ENCODE measurements at regions not wholly inside any gene's neighbourhood (a gene's known extent, or its start where the extent isn't known, plus 50 kb on each side); places are given as distances from the start of the nearest gene placed in this dataset.

DNA sequence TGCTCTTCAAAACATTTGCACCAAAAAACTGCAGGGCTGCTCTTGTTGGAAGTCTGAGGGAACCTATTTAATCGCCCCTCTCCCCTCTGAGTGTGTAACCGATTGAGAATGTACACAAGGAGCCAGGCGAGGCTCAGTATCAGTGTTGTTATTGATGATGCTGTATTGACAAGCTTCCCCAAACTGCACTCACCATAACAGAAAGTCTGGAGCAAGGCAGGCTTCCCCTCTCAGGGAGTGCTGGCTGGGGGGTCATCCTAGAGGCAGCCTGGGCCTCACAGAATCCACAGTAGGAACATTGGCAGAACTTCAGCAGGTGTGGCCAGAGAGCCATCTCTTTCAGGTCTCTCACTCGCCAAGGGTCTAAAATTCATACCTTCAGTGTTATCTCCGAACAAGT is 58.1 kb upstream of the TUNAR start:
- no peak for DNase-seq (ENCODE audit: extremely low spot score)
- ChIA-PET CTCF (interaction anchor here (1.6 kb wide), 1 partner anchor 15 kb away, joined by 3 read pairs; no protein-coding TSS in a partner anchor), POLR2A (no interaction called here)
- TF ChIP-seq CTCF (IDR thresholded peaks at IDR 0.05; ENCODE audit: control extremely low read depth, extremely low read depth, low read depth, missing control alignments), result no peak

GRCh38 chr14:95817271-95817670 is 59.4 kb upstream of the TUNAR start:
- no peak for TF ChIP-seq CTCF (IDR thresholded peaks at IDR 0.05; ENCODE audit: control extremely low read depth, extremely low read depth, low read depth, missing control alignments)
- POLR2A ChIA-PET, result no interaction called here
- CTCF ChIA-PET, result interaction anchor here (1.6 kb wide), 1 partner anchor 16 kb away, joined by 3 read pairs; no protein-coding TSS in a partner anchor
- no peak for DNase-seq (ENCODE audit: extremely low spot score)

- ChIA-PET POLR2A (no interaction called here), CTCF (no interaction called here)
- TF ChIP-seq CTCF (IDR thresholded peaks at IDR 0.05; ENCODE audit: control extremely low read depth, extremely low read depth, low read depth, missing control alignments), result no peak
- DNase-seq (ENCODE audit: extremely low spot score), result no peak
Observed at GRCh38 chr14:95816539-95816938, 60.1 kb upstream of the TUNAR start.

DNA sequence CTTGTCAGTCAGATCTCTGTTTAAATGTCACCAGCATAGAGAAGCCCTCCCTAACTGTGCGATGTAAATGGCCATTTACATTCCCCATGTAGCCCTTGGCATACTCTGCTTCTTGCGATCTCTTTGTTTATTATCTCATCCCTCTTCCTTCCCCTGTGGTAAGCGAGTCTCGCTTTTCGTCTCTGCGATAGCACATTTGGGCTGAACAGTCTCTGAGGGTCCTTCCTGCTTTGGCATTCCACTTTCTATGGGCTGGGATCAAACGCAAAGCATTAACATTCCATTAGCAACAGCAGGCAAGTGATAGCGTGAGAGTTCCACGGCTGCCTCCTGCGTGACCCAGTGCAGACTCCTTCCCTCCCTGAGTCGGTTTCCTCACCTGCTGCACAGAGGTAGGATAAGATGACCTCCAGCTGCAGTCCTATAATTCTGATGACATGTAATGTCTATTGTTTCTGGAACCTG is 61.4 kb upstream of the TUNAR start:
- CTCF ChIA-PET, result no interaction called here
- no peak for DNase-seq (ENCODE audit: extremely low spot score)
- POLR2A ChIA-PET, result no interaction called here

DNA sequence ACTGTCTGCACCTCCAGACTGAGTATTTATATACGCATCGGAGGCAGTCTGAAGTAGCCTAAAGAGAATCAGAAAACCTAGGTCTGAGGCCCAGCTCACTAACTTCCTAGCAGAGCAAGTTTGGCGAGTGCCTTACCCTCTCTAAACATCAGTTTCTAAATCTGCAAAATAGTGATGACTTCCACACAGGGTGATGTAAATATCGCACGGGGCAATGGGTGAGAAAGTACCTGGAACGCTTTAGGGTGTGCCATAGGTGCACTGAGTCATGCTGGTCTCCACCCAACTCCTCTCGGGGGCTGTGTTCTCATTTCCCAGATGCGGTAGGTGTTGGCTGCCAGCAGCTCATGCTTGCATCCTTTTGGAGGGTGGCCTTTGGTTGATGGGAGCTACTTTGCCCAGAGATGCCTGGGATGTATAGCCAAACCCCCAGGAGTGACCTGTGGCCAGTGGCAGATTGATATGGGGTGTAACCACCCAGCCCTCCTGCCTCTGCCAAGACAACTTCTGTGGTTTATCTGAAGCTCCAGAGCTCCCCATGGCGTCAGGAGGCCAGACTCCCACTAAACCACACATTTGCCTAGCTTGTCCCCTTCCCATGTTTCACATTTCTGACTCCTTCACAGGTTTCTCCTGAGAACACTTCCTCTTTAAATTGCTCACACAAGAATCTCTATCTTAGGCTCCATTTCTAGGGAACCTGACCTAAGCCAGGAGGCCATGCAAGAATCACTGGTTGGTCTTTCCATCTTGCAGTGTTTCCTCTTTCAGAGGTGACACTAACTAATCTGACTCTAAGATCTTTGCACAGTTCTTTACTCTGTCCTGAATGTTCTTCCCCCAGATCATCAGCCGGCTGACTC is 62.0 kb upstream of the TUNAR start:
- CTCF ChIA-PET, result no interaction called here
- POLR2A ChIA-PET, result no interaction called here
- DNase-seq (ENCODE audit: extremely low spot score), result no peak
- no peak for TF ChIP-seq CTCF (IDR thresholded peaks at IDR 0.05; ENCODE audit: control extremely low read depth, extremely low read depth, low read depth, missing control alignments)

More for the DNA sequence above, 61.4 kb upstream of the TUNAR start:
- no peak for TF ChIP-seq CTCF (IDR thresholded peaks at IDR 0.05; ENCODE audit: control extremely low read depth, extremely low read depth, low read depth, missing control alignments)

DNA sequence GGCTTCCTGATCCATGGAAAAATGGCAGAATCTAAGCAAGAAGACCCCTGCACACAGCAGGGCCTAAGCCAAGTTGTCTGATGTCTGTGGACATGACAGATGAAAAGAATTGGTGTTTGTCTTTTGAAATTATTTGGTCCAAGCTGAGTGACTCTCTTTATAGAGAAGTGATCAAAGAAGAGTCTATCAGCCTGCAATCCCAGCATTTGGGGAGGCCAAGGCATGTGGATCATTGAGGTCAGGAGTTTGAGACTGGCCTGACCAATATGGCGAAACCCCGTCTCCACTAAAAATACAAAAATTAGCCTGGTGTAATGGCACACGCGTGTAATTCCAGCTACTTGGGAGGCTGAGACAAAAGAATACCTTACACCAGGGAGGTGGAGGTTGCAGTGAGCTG is 64.8 kb upstream of the TUNAR start:
- DNase-seq (ENCODE audit: extremely low spot score), result no peak
- TF ChIP-seq CTCF (IDR thresholded peaks at IDR 0.05; ENCODE audit: control extremely low read depth, extremely low read depth, low read depth, missing control alignments), result no peak
- POLR2A ChIA-PET, result no interaction called here
- CTCF ChIA-PET, result no interaction called here

Measured in GM10248 (cell line).